ENCODE measurements at regions not wholly inside any gene's neighbourhood (a gene's known extent, or its start where the extent isn't known, plus 50 kb on each side); places are given as distances from the start of the nearest gene placed in this dataset.

- Histone ChIP-seq H3K27me3 (ENCODE audit: control insufficient read depth, insufficient read depth, low read length) (no peaks in the 10 kb centered on the region), H3K27ac (ENCODE audit: low read depth, low read length) (no peak overlapping the region), H3K4me3 (ENCODE audit: low read depth, low read length) (no peak overlapping the region), H3K9me3 (ENCODE audit: control insufficient read depth, insufficient read depth, low read length) (peaks cover 4% of the 10 kb centered on the region)
- TF ChIP-seq, protein P1, sequence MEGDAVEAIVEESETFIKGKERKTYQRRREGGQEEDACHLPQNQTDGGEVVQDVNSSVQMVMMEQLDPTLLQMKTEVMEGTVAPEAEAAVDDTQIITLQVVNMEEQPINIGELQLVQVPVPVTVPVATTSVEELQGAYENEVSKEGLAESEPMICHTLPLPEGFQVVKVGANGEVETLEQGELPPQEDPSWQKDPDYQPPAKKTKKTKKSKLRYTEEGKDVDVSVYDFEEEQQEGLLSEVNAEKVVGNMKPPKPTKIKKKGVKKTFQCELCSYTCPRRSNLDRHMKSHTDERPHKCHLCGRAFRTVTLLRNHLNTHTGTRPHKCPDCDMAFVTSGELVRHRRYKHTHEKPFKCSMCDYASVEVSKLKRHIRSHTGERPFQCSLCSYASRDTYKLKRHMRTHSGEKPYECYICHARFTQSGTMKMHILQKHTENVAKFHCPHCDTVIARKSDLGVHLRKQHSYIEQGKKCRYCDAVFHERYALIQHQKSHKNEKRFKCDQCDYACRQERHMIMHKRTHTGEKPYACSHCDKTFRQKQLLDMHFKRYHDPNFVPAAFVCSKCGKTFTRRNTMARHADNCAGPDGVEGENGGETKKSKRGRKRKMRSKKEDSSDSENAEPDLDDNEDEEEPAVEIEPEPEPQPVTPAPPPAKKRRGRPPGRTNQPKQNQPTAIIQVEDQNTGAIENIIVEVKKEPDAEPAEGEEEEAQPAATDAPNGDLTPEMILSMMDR (IDR thresholded peaks at IDR 0.05; ENCODE audit: low read depth, low read length): no peak
- POLR2A ChIA-PET: no interaction called here
- CTCF ChIA-PET: no interaction called here
- DNase-seq (ENCODE audit: low read depth, low spot score): no peak
Observed at GRCh38 chr11:41980741-41981140, 521.3 kb upstream of the LRRC4C start.

DNA sequence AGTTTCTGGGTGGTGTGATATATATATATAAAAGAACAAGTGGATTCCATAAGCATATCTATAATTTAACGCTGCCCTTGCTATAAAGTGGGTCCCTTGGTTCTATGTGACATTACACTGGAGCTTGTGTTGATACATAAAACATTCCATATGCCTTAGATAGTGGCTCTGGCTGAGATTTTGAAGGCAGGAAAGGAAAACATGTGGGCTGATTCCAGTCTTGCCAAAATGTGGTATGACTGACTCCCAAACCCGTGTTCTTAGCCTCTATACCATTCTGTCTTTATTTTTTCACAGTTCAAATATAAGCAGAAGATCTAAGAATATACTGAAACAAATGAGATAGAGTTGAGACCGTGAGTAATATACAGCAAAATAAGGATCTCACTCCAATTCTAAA lies 522.8 kb upstream of the LRRC4C start:
- POLR2A ChIA-PET: no interaction called here
- no peak for DNase-seq (ENCODE audit: low read depth, low spot score)
- no peak overlapping the region for H3K4me3 ChIP-seq (ENCODE audit: low read depth, low read length)
- H3K9me3 ChIP-seq (ENCODE audit: control insufficient read depth, insufficient read depth, low read length): peaks cover 8% of the 10 kb centered on the region
- no peak overlapping the region for H3K27ac ChIP-seq (ENCODE audit: low read depth, low read length)
- CTCF ChIA-PET: no interaction called here
- H3K27me3 ChIP-seq (ENCODE audit: control insufficient read depth, insufficient read depth, low read length): no peaks in the 10 kb centered on the region
- TF ChIP-seq, protein P1 (IDR thresholded peaks at IDR 0.05; ENCODE audit: low read depth, low read length): no peak

GRCh38 chr11:41982975-41983374 lies 523.5 kb upstream of the LRRC4C start:
- Histone ChIP-seq H3K9me3 (ENCODE audit: control insufficient read depth, insufficient read depth, low read length) (peaks cover 8% of the 10 kb centered on the region), H3K27me3 (ENCODE audit: control insufficient read depth, insufficient read depth, low read length) (no peaks in the 10 kb centered on the region), H3K4me3 (ENCODE audit: low read depth, low read length) (no peak overlapping the region), H3K27ac (ENCODE audit: low read depth, low read length) (no peak overlapping the region)
- TF ChIP-seq, protein P1 (IDR thresholded peaks at IDR 0.05; ENCODE audit: low read depth, low read length): no peak
- DNase-seq (ENCODE audit: low read depth, low spot score): no peak
- ChIA-PET POLR2A (no interaction called here), CTCF (no interaction called here)

- Histone ChIP-seq H3K4me3 (ENCODE audit: low read depth, low read length) (no peak overlapping the region), H3K27ac (ENCODE audit: low read depth, low read length) (no peak overlapping the region), H3K27me3 (ENCODE audit: control insufficient read depth, insufficient read depth, low read length) (no peaks in the 10 kb centered on the region), H3K9me3 (ENCODE audit: control insufficient read depth, insufficient read depth, low read length) (peaks cover 8% of the 10 kb centered on the region)
- ChIA-PET CTCF (no interaction called here), POLR2A (no interaction called here)
- no peak for DNase-seq (ENCODE audit: low read depth, low spot score)
- TF ChIP-seq, protein P1 (IDR thresholded peaks at IDR 0.05; ENCODE audit: low read depth, low read length): no peak
Observed at GRCh38 chr11:41983475-41983874, 524.0 kb upstream of the LRRC4C start.

GRCh38 chr11:41984023-41984422 lies 524.6 kb upstream of the LRRC4C start:
- Histone ChIP-seq H3K9me3 (ENCODE audit: control insufficient read depth, insufficient read depth, low read length) (peaks cover 8% of the 10 kb centered on the region), H3K27me3 (ENCODE audit: control insufficient read depth, insufficient read depth, low read length) (no peaks in the 10 kb centered on the region), H3K27ac (ENCODE audit: low read depth, low read length) (no peak overlapping the region), H3K4me3 (ENCODE audit: low read depth, low read length) (no peak overlapping the region)
- ChIA-PET POLR2A (no interaction called here), CTCF (no interaction called here)
- DNase-seq (ENCODE audit: low read depth, low spot score): no peak
- TF ChIP-seq, protein P1 (IDR thresholded peaks at IDR 0.05; ENCODE audit: low read depth, low read length): no peak
